Activated CD4-positive, alpha-beta T cell treated with anti-CD3 and anti-CD28 coated beads, Interleukin-2, amount 10 ng/mL, durations not matched to agents 24 days and 14 days (primary cell): ENCODE measurements at regions not wholly inside any gene's neighbourhood (a gene's known extent, or its start where the extent isn't known, plus 50 kb on each side); places are given as distances from the start of the nearest gene placed in this dataset.

Source experiments
- DNase-seq: peaks from one replicate; pipeline ENCODE4 v3.0.0; 2022
- H3K27ac Mint-ChIP-seq: one replicate; pipeline ENCODE4 v1.8.0; 2022; ENCODE audit warnings: mild to moderate bottlenecking, mixed read lengths
- H3K27me3 Mint-ChIP-seq: one replicate; pipeline ENCODE4 v1.8.0; 2022; ENCODE audit warnings: mixed read lengths
- H3K36me3 Mint-ChIP-seq: one replicate; pipeline ENCODE4 v1.8.0; 2022; ENCODE audit warnings: low read depth, mild to moderate bottlenecking, mixed read lengths
- H3K4me1 Mint-ChIP-seq: one replicate; pipeline ENCODE4 v1.8.0; 2021; ENCODE audit warnings: mixed read lengths
- H3K4me3 Mint-ChIP-seq: one replicate; pipeline ENCODE4 v1.8.0; 2022; ENCODE audit warnings: mild to moderate bottlenecking, moderate library complexity, mixed read lengths
- H3K9me3 Mint-ChIP-seq: one replicate; pipeline ENCODE4 v1.8.0; 2021; ENCODE audit warnings: mixed read lengths
- intact Hi-C: fragments of 100-400 bp; cut with micrococcal nuclease; formaldehyde crosslinking; loops from one replicate; pipeline ENCODE4 v1.15.1; 2023

DNA sequence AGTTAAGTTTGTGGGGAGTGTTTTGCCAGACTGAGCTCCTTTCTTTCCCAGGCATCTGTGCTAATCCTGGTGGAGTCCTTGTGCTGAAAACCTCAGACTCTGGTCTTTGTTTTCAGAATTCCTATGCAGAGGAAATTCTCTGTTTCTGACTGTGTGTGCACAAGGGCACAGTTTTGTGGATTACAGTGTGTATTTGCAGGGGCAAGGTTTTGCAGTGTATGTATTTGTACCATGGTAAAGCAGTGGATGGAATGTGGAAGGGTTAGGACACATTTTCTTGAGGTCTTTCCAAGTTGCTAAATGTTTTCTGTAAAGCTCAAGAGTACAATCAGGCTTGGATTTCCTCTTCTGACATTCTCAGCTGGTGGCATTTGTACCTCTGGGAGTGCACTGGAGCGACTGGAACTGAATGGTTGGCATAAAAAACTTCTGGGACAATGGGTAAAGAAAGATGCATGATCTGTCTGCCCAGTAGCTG, 139.5 kb upstream of the RND3 start:
- no peak for DNase-seq
- Mint-ChIP-seq H3K36me3 (no peaks in the 10 kb centered on the region), H3K4me3 (no peak overlapping the region), H3K4me1 (no peaks in the 10 kb centered on the region), H3K27ac (no peak overlapping the region), H3K27me3 (peaks cover 2% of the 10 kb centered on the region), H3K9me3 (no peaks in the 10 kb centered on the region)
- intact Hi-C loops = no loop called here

DNA sequence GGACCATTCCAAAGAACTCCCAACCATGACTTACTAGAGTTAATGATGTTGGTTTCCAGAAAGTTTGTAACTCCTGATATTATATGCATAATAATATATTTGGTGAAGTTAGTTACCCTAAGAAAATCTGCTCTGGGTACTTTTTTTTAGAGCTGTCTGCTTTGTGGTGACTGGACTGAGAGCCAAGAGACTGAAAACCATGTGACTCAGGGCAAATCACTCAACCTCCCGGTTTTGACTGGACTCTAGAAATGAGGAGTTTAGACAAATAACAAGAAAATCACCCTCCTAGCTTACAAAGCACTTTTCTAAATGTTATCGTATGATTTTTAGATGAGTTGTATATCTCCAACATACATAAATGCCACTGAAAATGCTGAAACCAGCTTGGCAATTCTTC, 138.3 kb upstream of the RND3 start:
- H3K4me3 Mint-ChIP-seq = no peak overlapping the region
- H3K36me3 Mint-ChIP-seq = no peaks in the 10 kb centered on the region

DNA sequence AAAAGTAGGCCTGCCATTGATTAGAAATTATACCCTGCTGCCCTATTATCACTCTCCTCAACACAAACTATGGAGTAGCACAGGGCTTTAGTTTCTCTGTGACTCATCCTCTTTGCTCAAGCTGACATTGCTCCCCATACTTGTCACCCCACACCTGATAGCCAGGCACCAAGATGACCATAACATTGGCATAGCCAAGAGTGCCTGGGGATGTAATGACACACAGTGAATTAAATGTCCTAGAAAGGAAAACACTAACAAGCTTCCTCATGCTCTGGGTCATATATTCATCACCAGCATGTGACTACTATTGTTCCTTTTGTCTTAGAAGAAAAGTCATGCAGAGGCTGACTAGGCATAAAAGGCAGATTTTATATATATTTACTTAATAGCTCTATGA, 137.8 kb upstream of the RND3 start:
- H3K4me3 Mint-ChIP-seq = no peak overlapping the region
- peaks cover 2% of the 10 kb centered on the region for H3K27me3 Mint-ChIP-seq
- no peak overlapping the region for H3K27ac Mint-ChIP-seq
- no peaks in the 10 kb centered on the region for H3K4me1 Mint-ChIP-seq
- no peak for DNase-seq
- intact Hi-C loops = no loop called here
- no peaks in the 10 kb centered on the region for H3K36me3 Mint-ChIP-seq
- H3K9me3 Mint-ChIP-seq = no peaks in the 10 kb centered on the region

More for the DNA sequence above, 138.3 kb upstream of the RND3 start:
- peaks cover 2% of the 10 kb centered on the region for H3K27me3 Mint-ChIP-seq
- no peak overlapping the region for H3K27ac Mint-ChIP-seq
- H3K4me1 Mint-ChIP-seq = no peaks in the 10 kb centered on the region
- intact Hi-C loops = no loop called here
- H3K9me3 Mint-ChIP-seq = no peaks in the 10 kb centered on the region
- no peak for DNase-seq

DNA sequence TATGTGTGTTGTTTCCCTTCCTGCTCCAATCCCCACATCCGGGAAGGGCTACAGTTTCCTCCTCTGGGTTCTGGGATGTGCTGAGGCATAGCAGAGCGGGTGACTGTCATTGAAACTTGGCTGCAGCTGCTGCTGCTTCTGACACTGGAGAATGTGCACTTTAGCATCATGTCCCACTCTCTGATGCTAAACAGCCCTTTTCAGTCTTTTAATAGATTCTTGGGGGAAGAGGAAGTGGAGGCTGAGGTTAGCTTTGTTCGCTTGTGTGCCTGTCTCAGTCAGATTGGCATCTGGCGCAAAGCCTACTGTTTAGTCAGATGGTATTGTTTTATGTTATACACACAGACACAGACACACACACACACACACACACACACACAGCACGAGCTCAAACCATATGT, 136.5 kb upstream of the RND3 start:
- intact Hi-C loops = no loop called here
- Mint-ChIP-seq H3K4me1 (no peaks in the 10 kb centered on the region), H3K4me3 (no peak overlapping the region), H3K36me3 (no peaks in the 10 kb centered on the region), H3K27me3 (peaks cover 2% of the 10 kb centered on the region), H3K9me3 (no peaks in the 10 kb centered on the region), H3K27ac (no peak overlapping the region)
- DNase-seq = no peak

DNA sequence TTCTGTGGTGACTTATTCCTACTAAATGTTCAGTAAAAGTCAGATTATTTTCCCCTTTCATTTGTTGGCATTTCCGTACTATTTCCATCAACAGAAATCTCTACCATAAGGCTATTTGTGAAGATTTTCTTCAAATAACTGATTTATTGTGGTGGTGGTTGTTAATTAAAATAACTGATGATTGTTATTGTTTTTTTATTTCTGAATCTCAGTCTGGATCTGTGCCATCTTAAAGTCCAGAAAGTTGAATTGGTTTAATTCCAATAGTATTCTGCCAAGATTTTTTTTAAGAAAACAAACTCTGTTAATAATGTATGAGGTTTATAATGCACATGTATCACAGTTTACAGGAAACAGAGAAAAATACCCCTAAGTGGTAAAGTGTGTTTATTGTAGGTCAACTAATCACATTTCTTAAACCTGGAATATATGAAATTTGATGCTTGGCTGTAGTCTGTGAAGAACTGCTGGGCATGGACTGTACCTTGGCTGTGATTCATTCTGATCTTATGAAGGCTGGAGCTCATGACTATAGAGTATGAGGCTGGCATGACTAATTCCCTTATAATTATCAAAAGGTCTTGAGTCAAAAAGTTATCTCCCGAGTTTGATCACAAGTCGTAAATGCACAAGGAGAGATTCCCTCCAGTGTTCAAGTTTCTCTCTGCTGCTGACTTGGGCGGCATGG, 134.2 kb upstream of the RND3 start:
- no peaks in the 10 kb centered on the region for H3K9me3 Mint-ChIP-seq
- H3K4me3 Mint-ChIP-seq = no peak overlapping the region
- intact Hi-C loops = no loop called here
- no peaks in the 10 kb centered on the region for H3K36me3 Mint-ChIP-seq
- H3K4me1 Mint-ChIP-seq = no peaks in the 10 kb centered on the region
- no peak for DNase-seq
- H3K27ac Mint-ChIP-seq = no peak overlapping the region
- H3K27me3 Mint-ChIP-seq = peaks cover 2% of the 10 kb centered on the region

DNA sequence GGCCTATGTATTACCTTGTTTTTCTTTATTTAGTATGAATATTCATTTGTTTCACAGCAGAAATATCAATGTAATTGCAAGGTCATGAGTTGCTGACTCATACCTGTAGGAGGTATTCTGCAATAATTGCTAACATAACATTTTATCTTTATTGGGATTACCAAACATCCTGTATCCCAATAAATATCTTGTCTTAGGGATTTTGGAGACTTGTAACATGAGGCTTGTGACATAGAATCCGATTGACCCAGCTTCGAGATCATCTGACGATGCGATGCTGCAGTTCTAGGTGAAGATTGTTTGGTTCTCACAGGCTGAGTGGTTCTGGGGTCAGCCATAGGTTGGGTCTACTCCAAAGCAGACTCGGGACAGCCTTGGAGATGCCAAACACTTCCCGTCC, 133.4 kb upstream of the RND3 start:
- Mint-ChIP-seq H3K27ac (no peak overlapping the region), H3K9me3 (no peaks in the 10 kb centered on the region), H3K4me3 (no peak overlapping the region), H3K4me1 (no peaks in the 10 kb centered on the region), H3K27me3 (peaks cover 2% of the 10 kb centered on the region), H3K36me3 (no peaks in the 10 kb centered on the region)
- DNase-seq = no peak
- intact Hi-C loops = no loop called here

DNA sequence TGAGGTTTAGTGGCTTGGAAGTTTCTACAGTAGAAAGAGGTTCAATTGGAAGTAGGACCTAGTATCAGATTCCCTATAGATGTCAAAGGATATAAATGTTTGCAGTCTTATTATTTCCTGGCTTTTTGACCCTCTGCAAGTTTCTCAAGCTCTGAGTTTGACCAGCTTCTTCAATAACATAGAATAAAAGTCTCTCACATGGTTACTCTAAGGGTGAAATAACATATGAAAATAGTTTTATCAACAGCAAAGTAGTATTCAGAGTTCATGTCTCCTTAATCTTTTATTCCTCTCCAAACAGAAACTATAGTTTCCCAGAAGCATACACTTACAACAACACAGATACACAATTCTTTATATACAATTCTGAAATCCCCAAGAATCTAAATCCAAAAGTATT, 132.9 kb upstream of the RND3 start:
- no peak overlapping the region for H3K27ac Mint-ChIP-seq
- intact Hi-C loops = no loop called here
- H3K4me1 Mint-ChIP-seq = no peaks in the 10 kb centered on the region
- H3K36me3 Mint-ChIP-seq = no peaks in the 10 kb centered on the region
- DNase-seq = no peak
- H3K27me3 Mint-ChIP-seq = peaks cover 2% of the 10 kb centered on the region
- H3K9me3 Mint-ChIP-seq = no peaks in the 10 kb centered on the region
- H3K4me3 Mint-ChIP-seq = no peak overlapping the region

DNA sequence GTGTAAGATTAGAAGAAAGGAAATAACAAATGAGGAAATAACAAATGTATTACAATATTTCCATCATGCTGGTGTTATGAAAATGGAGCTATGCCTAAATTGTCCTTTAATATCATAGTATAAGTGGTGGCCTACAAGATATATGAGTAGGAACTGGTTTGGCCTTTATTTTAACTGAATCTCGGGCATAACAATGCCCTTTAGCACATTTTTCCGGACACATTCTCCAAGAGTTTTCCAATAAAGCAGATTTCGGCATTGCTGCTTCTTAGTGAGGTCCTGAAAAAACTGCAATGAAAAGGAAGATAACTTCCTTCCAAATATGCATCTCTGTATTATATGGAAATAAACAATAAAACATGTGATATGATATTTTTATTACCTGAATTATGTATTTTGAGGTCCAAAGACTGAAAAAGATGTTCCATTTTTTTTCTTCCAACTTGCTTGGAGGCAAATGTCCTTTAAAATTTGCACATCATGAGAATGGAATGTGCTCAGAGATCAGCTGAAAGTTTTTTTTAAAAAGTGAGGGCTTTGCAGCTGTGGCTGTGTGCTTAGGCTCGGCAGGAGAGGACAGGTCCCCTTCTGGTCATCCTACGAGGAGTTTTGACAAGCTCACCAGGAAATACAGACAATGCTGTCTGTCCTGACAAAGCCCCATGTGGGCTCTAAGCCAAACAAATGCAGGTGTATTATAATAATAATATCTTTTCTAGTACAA, 132.3 kb upstream of the RND3 start:
- DNase-seq = no peak
- Mint-ChIP-seq H3K27ac (no peak overlapping the region), H3K27me3 (peaks cover 2% of the 10 kb centered on the region), H3K36me3 (no peaks in the 10 kb centered on the region), H3K9me3 (no peaks in the 10 kb centered on the region), H3K4me3 (no peak overlapping the region), H3K4me1 (no peaks in the 10 kb centered on the region)
- intact Hi-C loops = loop anchor here (10.0 kb wide), 1 partner anchor 1025 kb away; no protein-coding TSS in a partner anchor

DNA sequence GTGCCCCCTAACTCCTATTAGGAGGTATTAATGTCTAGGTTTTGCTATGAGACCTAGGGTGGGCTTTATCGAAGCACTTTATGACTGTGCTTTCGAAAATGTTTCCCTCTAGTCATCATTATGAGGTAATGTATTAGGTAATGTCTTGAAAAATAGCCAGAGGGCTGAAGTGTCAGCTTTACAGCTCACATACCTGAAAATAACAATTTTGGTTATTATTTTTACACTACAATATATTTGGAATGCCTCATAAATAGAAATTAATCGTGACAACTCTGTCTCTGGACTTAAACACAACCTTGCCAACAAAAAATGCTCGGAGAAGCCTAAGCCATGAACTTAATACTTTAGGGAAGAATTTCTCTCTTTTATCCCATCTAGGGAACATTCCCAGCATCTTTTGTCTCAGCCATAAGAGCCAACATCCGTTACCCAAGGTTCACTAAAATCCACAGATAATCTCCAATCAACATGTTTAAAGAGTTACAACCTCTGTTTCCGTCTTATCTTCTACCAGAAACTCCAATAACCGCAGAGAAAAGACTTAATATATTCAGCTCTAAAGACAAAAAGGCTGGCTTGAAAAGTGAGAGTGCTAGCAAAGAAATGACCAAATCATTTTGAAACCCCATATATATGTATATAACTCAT, 130.9 kb upstream of the RND3 start:
- H3K9me3 Mint-ChIP-seq = no peaks in the 10 kb centered on the region

DNA sequence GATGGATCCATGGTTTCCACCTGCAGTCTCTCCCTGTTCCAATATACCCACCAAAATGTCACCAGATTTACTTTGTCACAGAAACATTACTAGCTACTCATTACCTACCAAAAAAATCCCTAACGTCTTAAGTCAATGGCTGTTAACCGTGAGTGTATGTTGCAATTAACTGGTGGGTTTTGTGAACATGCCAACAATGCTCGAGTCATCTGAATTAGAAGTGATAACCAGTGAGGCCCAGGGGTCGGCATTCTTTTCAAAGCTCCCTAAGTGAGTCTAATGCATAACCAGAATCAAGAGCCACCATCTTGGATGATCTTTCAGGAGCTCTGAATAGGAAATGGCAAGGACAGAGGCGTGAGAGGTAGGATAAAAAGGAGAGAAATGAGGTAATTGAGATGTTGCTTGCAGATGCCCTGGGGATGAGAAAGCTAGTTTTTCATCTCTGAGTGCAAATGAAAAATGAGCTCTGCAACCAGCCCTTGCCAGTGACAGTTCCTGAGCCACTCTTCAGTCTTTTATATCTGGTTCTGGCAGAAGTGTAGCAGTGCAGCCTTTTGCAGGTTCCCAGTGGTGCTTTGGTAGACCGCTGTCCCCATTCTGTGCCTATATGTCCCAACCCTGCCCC, 130.0 kb upstream of the RND3 start:
- DNase-seq = no peak
- Mint-ChIP-seq H3K36me3 (no peaks in the 10 kb centered on the region), H3K4me1 (no peaks in the 10 kb centered on the region), H3K4me3 (no peak overlapping the region), H3K9me3 (no peaks in the 10 kb centered on the region), H3K27ac (no peak overlapping the region), H3K27me3 (no peaks in the 10 kb centered on the region)
- intact Hi-C loops = loop anchor here (10.0 kb wide), 1 partner anchor 1023 kb away; no protein-coding TSS in a partner anchor

More for the DNA sequence above, 130.9 kb upstream of the RND3 start:
- intact Hi-C loops = loop anchor here (10.0 kb wide), 1 partner anchor 1024 kb away; no protein-coding TSS in a partner anchor
- Mint-ChIP-seq H3K36me3 (no peaks in the 10 kb centered on the region), H3K27me3 (no peaks in the 10 kb centered on the region), H3K27ac (no peak overlapping the region), H3K4me3 (no peak overlapping the region), H3K4me1 (no peaks in the 10 kb centered on the region)
- DNase-seq = no peak

DNA sequence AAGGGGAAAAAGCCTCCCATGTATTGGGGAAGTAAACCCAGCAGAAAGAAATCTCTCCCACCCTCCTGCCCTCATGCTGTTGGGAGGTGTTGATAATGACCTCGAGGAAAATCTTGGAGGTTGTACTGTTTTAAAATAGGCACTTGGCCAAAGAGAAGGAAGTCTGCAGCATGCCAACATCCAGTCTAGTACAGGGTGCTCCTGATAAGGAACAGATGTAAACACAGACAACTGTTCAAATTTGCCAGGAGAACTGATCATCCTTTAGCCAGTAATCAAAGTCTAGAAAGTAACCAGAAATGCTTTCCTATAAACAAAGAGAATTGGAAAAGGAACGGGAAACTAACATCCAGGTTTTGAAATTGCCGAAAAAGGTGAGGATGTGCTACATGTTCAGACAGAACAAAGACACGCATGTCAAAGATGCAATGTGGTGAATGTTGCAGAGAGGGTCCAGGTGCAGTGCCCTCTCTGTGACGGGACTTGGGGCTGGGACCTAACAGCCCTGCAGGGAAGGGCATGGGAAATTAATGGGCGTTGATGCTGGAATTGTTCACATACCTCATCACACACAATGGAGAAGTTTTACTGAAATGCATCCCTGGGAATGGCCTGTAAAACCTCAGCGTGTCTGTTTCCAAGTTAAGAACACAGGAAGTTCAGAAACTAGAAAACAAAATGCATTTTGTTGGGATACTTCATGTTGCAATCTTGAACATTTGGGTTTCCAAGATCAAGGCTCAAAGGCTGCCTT, 125.7 kb upstream of the RND3 start:
- Mint-ChIP-seq H3K4me3 (no peak overlapping the region), H3K27ac (no peak overlapping the region), H3K9me3 (no peaks in the 10 kb centered on the region), H3K4me1 (no peaks in the 10 kb centered on the region), H3K27me3 (no peaks in the 10 kb centered on the region), H3K36me3 (no peaks in the 10 kb centered on the region)
- DNase-seq = no peak
- intact Hi-C loops = loop anchor here (10.0 kb wide), 1 partner anchor 1018 kb away; no protein-coding TSS in a partner anchor

DNA sequence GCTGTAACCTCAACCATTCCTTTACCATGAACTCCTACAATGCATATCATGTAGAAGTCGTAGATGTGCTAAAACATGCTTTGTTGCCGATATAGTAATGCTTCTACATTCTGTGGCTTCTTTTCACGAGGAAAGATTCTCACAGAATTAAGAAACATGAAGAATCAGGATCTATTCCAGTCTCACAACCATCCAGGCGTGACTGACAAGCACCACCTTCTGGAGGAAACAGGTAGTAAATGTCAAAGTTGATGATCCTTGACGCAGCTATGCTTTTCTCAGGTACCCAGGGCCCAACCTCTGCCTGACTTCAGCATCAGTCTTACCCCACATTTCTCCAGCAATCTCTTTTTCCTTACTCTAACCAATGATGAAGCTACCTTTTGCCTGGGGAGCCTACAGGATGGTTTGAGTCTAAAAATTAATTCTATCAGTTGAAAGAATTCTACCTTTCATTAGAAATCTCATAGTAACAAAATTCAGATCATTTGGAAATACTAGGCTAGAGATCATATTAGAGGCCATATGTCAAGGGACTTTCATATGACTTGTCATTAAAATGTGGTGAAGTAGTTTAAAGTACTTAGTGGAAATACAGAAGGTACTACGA, 123.3 kb upstream of the RND3 start:
- intact Hi-C loops = loop anchor here (10.0 kb wide), 1 partner anchor 1016 kb away; no protein-coding TSS in a partner anchor
- Mint-ChIP-seq H3K27me3 (no peaks in the 10 kb centered on the region), H3K9me3 (no peaks in the 10 kb centered on the region), H3K36me3 (no peaks in the 10 kb centered on the region), H3K27ac (no peak overlapping the region), H3K4me1 (no peaks in the 10 kb centered on the region), H3K4me3 (no peak overlapping the region)
- no peak for DNase-seq
